Keratinocyte (primary cell): ENCODE measurements at regions not wholly inside any gene's neighbourhood (a gene's known extent, or its start where the extent isn't known, plus 50 kb on each side); places are given as distances from the start of the nearest gene placed in this dataset.

ENCODE experiments used
- DNase-seq: peaks from one replicate; pipeline ENCODE4 v3.0.0-alpha.2; 2011; ENCODE audit warnings: low read depth, missing footprints, low spot score
- FAIRE-seq: peaks from 2 replicates; lab custom pipeline; 2011; peaks lifted over from hg19 to GRCh38; lab: Jason Lieb, UNC
- H2AFZ ChIP-seq: 2 replicates; pipeline ENCODE4 v1.6.0; 2012; ENCODE audit warnings: low read length, control low read depth, inconsistent platforms; ENCODE audit not compliant: control insufficient read depth
- H3K27ac ChIP-seq: 2 replicates; pipeline ENCODE4 v1.5.1; 2011; ENCODE audit warnings: low read length; ENCODE audit not compliant: control insufficient read depth, insufficient read depth
- H3K27me3 ChIP-seq: 3 replicates; pipeline ENCODE4 v1.6.0; 2011; ENCODE audit warnings: low read length; ENCODE audit not compliant: control insufficient read depth, insufficient read depth; ENCODE audit errors: extremely low read depth
- H3K36me3 ChIP-seq, 2 experiments: 2 replicates in 1 of 2; 3 replicates in 1 of 2; pipeline ENCODE4 v1.5.1; 2011; ENCODE audit warnings: low read length in 2 of 2, mild to moderate bottlenecking in 1 of 2; ENCODE audit not compliant: control insufficient read depth in 2 of 2, insufficient read depth in 2 of 2; ENCODE audit errors: extremely low read depth in 1 of 2
- H3K4me1 ChIP-seq: 3 replicates; pipeline ENCODE4 v1.5.1; 2011; ENCODE audit warnings: low read length; ENCODE audit not compliant: control insufficient read depth, insufficient read depth; ENCODE audit errors: extremely low read depth
- H3K4me2 ChIP-seq: 3 replicates; pipeline ENCODE4 v1.6.0; 2011; ENCODE audit warnings: low read depth, low read length; ENCODE audit not compliant: control insufficient read depth, insufficient read depth; ENCODE audit errors: extremely low read depth
- H3K4me3 ChIP-seq, 3 experiments: fragments of 200-600 bp in 1 of 3; sonication (generic) in 1 of 3; 2 replicates in 2 of 3; 3 replicates in 1 of 3; pipeline ENCODE4 v1.5.1; 2011 to 2016; ENCODE audit warnings: low read length in 3 of 3, mild to moderate bottlenecking in 3 of 3, control low read depth in 2 of 3, inconsistent platforms in 1 of 3, low read depth in 1 of 3, mixed read lengths in 1 of 3, mixed run types in 1 of 3, moderate library complexity in 1 of 3; ENCODE audit not compliant: control insufficient read depth in 2 of 3, insufficient read depth in 2 of 3; ENCODE audit errors: extremely low read depth in 1 of 3
- H3K79me2 ChIP-seq: 2 replicates; pipeline ENCODE4 v1.6.0; 2012; ENCODE audit warnings: low read length; ENCODE audit not compliant: control insufficient read depth, insufficient read depth
- H3K9ac ChIP-seq: 3 replicates; pipeline ENCODE4 v1.6.0; 2011; ENCODE audit warnings: low read length; ENCODE audit not compliant: control insufficient read depth, insufficient read depth; ENCODE audit errors: extremely low read depth
- H3K9me1 ChIP-seq: 3 replicates; pipeline ENCODE4 v1.6.0; 2011; ENCODE audit warnings: low read length; ENCODE audit not compliant: control insufficient read depth, insufficient read depth; ENCODE audit errors: extremely low read depth
- H3K9me3 ChIP-seq: 2 replicates; pipeline ENCODE4 v1.5.1; 2012; ENCODE audit warnings: low read depth, low read length; ENCODE audit not compliant: control insufficient read depth
- H4K20me1 ChIP-seq: 3 replicates; pipeline ENCODE4 v1.6.0; 2011; ENCODE audit warnings: low read length; ENCODE audit not compliant: control insufficient read depth, insufficient read depth; ENCODE audit errors: extremely low read depth
- EZH2 ChIP-seq: IDR thresholded peaks from one replicate; pipeline ENCODE4 v1.6.1; 2012; ENCODE audit warnings: inconsistent platforms, mild to moderate bottlenecking, low read length, moderate library complexity
- dilution Hi-C: fragments of 300-500 bp; cut with MboI; formaldehyde crosslinking; loops from one replicate; pipeline ENCODE4 v1.7.0; 2020; ENCODE audit warnings: low sequenced_read_pairs; ENCODE audit not compliant: extremely low pct_ligation_motif_present
- TF ChIP-seq, protein P1 (sequence below), 3 experiments: IDR thresholded peaks in 1 of 3; conservative IDR thresholded peaks in 1 of 3; optimal IDR thresholded peaks in 1 of 3; 2 replicates in 2 of 3; 3 replicates in 1 of 3; pipeline versions ENCODE3 to v1.5.1; 2011; ENCODE audit warnings: low read length in 3 of 3, mild to moderate bottlenecking in 3 of 3, moderate library complexity in 2 of 3, control low read depth in 1 of 3, inconsistent platforms in 1 of 3; ENCODE audit not compliant: insufficient read depth in 2 of 3; ENCODE audit errors: extremely low read depth in 1 of 3

GRCh38 chr14:103186909-103187586 is 63.8 kb downstream of the TNFAIP2 start:
- H3K4me1 ChIP-seq: peaks cover 12% of the 10 kb centered on the region
- TF ChIP-seq, protein P1, sequence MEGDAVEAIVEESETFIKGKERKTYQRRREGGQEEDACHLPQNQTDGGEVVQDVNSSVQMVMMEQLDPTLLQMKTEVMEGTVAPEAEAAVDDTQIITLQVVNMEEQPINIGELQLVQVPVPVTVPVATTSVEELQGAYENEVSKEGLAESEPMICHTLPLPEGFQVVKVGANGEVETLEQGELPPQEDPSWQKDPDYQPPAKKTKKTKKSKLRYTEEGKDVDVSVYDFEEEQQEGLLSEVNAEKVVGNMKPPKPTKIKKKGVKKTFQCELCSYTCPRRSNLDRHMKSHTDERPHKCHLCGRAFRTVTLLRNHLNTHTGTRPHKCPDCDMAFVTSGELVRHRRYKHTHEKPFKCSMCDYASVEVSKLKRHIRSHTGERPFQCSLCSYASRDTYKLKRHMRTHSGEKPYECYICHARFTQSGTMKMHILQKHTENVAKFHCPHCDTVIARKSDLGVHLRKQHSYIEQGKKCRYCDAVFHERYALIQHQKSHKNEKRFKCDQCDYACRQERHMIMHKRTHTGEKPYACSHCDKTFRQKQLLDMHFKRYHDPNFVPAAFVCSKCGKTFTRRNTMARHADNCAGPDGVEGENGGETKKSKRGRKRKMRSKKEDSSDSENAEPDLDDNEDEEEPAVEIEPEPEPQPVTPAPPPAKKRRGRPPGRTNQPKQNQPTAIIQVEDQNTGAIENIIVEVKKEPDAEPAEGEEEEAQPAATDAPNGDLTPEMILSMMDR (optimal IDR thresholded peaks at IDR 0.05 in 1 of 3, IDR thresholded peaks at IDR 0.05 in 1 of 3, conservative IDR thresholded peaks at IDR 0.05 in 1 of 3; ENCODE audit: extremely low read depth in 1 of 3, insufficient read depth in 2 of 3, low read length in 3 of 3): no peak
- no peak for TF ChIP-seq EZH2
- H3K4me2 ChIP-seq: no peak overlapping the region
- FAIRE-seq (no peak), DNase-seq (no peak)
- no peaks in the 10 kb centered on the region for H3K9me3 ChIP-seq
- no peaks in the 10 kb centered on the region for H3K36me3 ChIP-seq
- no peak overlapping the region for H3K9ac ChIP-seq
- H3K27ac ChIP-seq: no peak overlapping the region
- H2AFZ ChIP-seq: no peak overlapping the region
- no peaks in the 10 kb centered on the region for H4K20me1 ChIP-seq
- peaks cover 42% of the 10 kb centered on the region for H3K27me3 ChIP-seq
- no peaks in the 10 kb centered on the region for H3K79me2 ChIP-seq
- no peaks in the 10 kb centered on the region for H3K9me1 ChIP-seq
- dilution Hi-C loops: no loop called here
- H3K4me3 ChIP-seq: no peak overlapping the region

DNA sequence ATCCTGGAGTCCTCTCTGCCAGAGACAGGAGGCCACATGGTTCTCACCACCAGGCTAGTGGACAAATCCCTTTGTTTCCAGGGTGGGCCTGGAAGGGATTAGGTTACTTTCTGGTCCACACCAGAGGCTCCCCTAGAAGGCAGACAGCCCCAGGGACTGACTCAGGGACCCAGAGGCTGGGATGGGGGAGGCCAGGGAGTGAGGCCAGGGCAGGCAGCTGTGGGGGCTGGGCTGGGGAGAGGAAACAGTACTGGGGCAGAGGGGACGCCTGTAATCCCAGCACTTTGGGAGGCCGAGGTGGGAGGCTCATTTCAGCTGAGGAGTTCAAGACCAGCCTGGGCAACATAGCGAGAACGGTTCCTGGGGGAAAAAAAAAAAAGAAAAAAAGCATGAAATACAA is 64.7 kb downstream of the TNFAIP2 start:
- no peak for FAIRE-seq
- no peak overlapping the region for H3K4me3 ChIP-seq
- TF ChIP-seq EZH2: no peak
- TF ChIP-seq, protein P1 (optimal IDR thresholded peaks at IDR 0.05 in 1 of 3, IDR thresholded peaks at IDR 0.05 in 1 of 3, conservative IDR thresholded peaks at IDR 0.05 in 1 of 3; ENCODE audit: extremely low read depth in 1 of 3, insufficient read depth in 2 of 3, low read length in 3 of 3): no peak
- no peak overlapping the region for H3K27ac ChIP-seq
- H3K9ac ChIP-seq: no peak overlapping the region
- no peaks in the 10 kb centered on the region for H3K36me3 ChIP-seq
- H3K4me2 ChIP-seq: no peak overlapping the region
- H3K9me3 ChIP-seq: no peaks in the 10 kb centered on the region
- H3K27me3 ChIP-seq: peaks cover 42% of the 10 kb centered on the region
- H3K79me2 ChIP-seq: no peaks in the 10 kb centered on the region
- no peak overlapping the region for H2AFZ ChIP-seq
- dilution Hi-C loops: no loop called here
- H4K20me1 ChIP-seq: no peaks in the 10 kb centered on the region
- no peaks in the 10 kb centered on the region for H3K9me1 ChIP-seq
- H3K4me1 ChIP-seq: peaks cover 12% of the 10 kb centered on the region
- no peak for DNase-seq
